GM21447 (cell line): ENCODE measurements at regions not wholly inside any gene's neighbourhood (a gene's known extent, or its start where the extent isn't known, plus 50 kb on each side); places are given as distances from the start of the nearest gene placed in this dataset.
"Not testable (repeated sequence)": the region's sequence is repeated elsewhere in the genome, so short reads cannot be mapped to it uniquely, and the experiment has no call there.

ENCODE experiments used
- ATAC-seq: cut with Tn5 transposase; IDR thresholded peaks from one replicate; pipeline ENCODE4 v1.9.1; 2021; ENCODE audit not compliant: unreplicated experiment

GRCh38 chr4:141340458-141340857, 119.8 kb downstream of the ZNF330 start:
- no peak for ATAC-seq

GRCh38 chr4:141346144-141346543, 125.4 kb downstream of the ZNF330 start:
- no peak for ATAC-seq

- ATAC-seq = no peak
These were observed 127.0 kb downstream of the ZNF330 start for GRCh38 chr4:141347684-141348083.

- no peak for ATAC-seq
These were observed 127.4 kb downstream of the ZNF330 start for GRCh38 chr4:141348125-141348524.

- no peak for ATAC-seq
These were observed 127.9 kb downstream of the ZNF330 start for GRCh38 chr4:141348573-141348972.

GRCh38 chr4:141349236-141349635, 128.5 kb downstream of the ZNF330 start:
- no peak for ATAC-seq

GRCh38 chr4:141350122-141350905, 129.6 kb downstream of the ZNF330 start:
- ATAC-seq = no peak

GRCh38 chr4:141352331-141352730, 131.6 kb downstream of the ZNF330 start:
- no peak for ATAC-seq

GRCh38 chr4:141352909-141353525, 132.3 kb downstream of the ZNF330 start:
- no peak for ATAC-seq

- ATAC-seq = no peak
These were observed 135.7 kb downstream of the ZNF330 start for GRCh38 chr4:141356321-141356962.

GRCh38 chr4:141356963-141357335, 136.3 kb downstream of the ZNF330 start:
- ATAC-seq = no peak

GRCh38 chr4:141368241-141368640, 147.5 kb downstream of the ZNF330 start:
- not testable (repeated sequence) for ATAC-seq

- ATAC-seq = no peak
These were observed 150.5 kb downstream of the ZNF330 start for GRCh38 chr4:141371206-141371605.

GRCh38 chr4:141375855-141376254, 155.2 kb downstream of the ZNF330 start:
- ATAC-seq = no peak

- ATAC-seq = no peak
These were observed 156.1 kb downstream of the ZNF330 start for GRCh38 chr4:141376769-141377168.

- ATAC-seq = no peak
These were observed 166.6 kb downstream of the ZNF330 start for GRCh38 chr4:141387299-141387698.

GRCh38 chr4:141388481-141388880, 167.8 kb downstream of the ZNF330 start:
- no peak for ATAC-seq

GRCh38 chr4:141389649-141390048, 169.0 kb downstream of the ZNF330 start:
- no peak for ATAC-seq

GRCh38 chr4:141390571-141390970, 169.9 kb downstream of the ZNF330 start:
- peak; percentile 58 for ATAC-seq

- ATAC-seq = no peak
These were observed 170.6 kb downstream of the ZNF330 start for GRCh38 chr4:141391293-141391692.

GRCh38 chr4:141391771-141392170, 171.1 kb downstream of the ZNF330 start:
- no peak for ATAC-seq

- no peak for ATAC-seq
These were observed 174.6 kb downstream of the ZNF330 start for GRCh38 chr4:141395246-141395830.
